GM12891 (cell line): ENCODE measurements at regions not wholly inside any gene's neighbourhood (a gene's known extent, or its start where the extent isn't known, plus 50 kb on each side); places are given as distances from the start of the nearest gene placed in this dataset.

Source experiments
- PAX5 ChIP-seq: IDR thresholded peaks from 2 replicates; pipeline ENCODE4 v1.6.1; 2011; ENCODE audit warnings: low read length, moderate library complexity, mild to moderate bottlenecking; ENCODE audit not compliant: insufficient read depth, severe bottlenecking
- POLR2A ChIP-seq: IDR thresholded peaks from 2 replicates; pipeline ENCODE4 v1.6.1; 2011; ENCODE audit warnings: low read depth, low read length, control low read depth
- POLR2AphosphoS5 ChIP-seq: IDR thresholded peaks from 2 replicates; pipeline ENCODE4 v1.6.1; 2011; ENCODE audit warnings: low read depth, low read length, control low read depth
- POU2F2 ChIP-seq: IDR thresholded peaks from 2 replicates; pipeline ENCODE4 v1.6.1; 2011; ENCODE audit warnings: low read depth, mild to moderate bottlenecking, control low read depth, low read length, moderate library complexity
- SPI1 ChIP-seq: IDR thresholded peaks from 2 replicates; pipeline ENCODE4 v1.6.1; 2011; ENCODE audit warnings: low read depth, low read length, control low read depth
- TAF1 ChIP-seq: IDR thresholded peaks from 2 replicates; pipeline ENCODE4 v1.6.1; 2011; ENCODE audit warnings: low read depth, low read length, control low read depth

DNA sequence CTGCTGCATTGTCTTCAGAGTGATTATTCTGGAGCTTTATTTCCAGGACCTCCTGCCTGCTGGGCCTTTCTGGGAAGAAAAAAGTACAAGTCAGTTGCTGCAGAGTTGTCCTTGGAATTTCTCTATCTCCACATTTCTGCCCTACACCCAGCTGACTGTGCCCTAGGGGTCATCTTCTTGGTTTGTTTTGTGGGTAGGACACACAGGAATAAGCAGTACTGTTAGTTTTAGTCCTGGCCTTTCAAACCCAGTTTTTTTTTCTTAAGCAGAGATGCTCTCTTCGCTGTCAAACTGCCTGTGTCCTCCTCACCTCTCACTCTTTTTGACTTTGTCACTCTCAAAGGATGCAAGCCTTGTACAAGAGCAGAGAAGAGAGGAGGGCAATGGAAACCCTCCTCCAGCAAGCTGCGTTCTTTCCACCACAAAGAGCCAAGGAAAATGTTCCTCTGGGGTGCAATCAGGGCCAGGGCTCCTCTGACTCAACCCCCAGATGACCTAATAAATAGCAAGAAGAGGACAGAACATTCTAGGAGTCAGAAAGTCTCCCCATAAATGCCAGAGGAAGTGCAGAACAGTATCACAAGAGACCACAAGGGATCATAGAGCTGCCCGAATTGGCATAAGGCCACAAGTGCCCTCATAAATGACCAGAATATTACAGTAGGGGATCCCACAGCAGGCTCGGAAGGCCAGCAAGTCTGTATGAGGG is 186.2 kb downstream of the RCHY1 start:
- TF ChIP-seq POLR2A = no peak
- no peak for TF ChIP-seq POLR2AphosphoS5
- no peak for TF ChIP-seq SPI1
- TF ChIP-seq TAF1 = no peak
- TF ChIP-seq POU2F2 = no peak
- no peak for TF ChIP-seq PAX5
